ENCODE measurements at regions not wholly inside any gene's neighbourhood (a gene's known extent, or its start where the extent isn't known, plus 50 kb on each side); places are given as distances from the start of the nearest gene placed in this dataset.

DNA sequence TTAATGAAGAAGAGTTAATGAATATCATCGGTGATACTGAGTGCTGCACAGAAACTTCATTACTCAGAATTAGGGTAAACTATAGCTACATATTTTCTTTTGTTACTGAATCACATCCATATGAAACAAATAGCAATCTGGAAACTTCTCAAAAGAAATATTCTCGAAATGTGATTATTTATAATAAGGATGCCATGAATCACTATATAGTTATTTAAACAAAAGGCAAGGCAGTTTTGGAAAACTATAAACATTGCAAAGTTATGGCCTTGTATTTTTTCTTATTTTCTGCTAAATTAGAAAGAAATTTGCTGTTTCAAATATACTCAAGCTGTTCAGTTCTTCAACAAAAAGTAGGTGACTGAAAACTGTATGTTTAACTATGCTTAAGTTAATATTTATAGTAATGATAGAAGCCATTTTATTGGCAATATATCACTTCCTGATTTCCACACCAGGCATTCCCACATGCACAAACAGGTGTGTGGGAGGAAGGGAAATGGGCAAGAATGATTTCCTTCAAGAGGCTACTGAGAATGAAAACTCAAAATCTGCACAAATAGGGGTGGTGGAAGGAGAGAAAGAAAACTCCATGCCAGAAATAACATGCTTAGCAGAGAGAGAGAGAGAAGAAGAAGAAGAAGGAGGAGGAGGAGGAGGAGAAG, 74.5 kb upstream of the FRY start:
- DNase-seq (ENCODE audit: low spot score) = no peak
- in situ Hi-C loops (cut with MboI; ENCODE audit: low sequenced_read_pairs, unreplicated experiment) = no loop called here
- TF ChIP-seq, protein P1, sequence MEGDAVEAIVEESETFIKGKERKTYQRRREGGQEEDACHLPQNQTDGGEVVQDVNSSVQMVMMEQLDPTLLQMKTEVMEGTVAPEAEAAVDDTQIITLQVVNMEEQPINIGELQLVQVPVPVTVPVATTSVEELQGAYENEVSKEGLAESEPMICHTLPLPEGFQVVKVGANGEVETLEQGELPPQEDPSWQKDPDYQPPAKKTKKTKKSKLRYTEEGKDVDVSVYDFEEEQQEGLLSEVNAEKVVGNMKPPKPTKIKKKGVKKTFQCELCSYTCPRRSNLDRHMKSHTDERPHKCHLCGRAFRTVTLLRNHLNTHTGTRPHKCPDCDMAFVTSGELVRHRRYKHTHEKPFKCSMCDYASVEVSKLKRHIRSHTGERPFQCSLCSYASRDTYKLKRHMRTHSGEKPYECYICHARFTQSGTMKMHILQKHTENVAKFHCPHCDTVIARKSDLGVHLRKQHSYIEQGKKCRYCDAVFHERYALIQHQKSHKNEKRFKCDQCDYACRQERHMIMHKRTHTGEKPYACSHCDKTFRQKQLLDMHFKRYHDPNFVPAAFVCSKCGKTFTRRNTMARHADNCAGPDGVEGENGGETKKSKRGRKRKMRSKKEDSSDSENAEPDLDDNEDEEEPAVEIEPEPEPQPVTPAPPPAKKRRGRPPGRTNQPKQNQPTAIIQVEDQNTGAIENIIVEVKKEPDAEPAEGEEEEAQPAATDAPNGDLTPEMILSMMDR (IDR thresholded peaks at IDR 0.05; ENCODE audit: borderline replicate concordance, control extremely low read depth, extremely low read depth, insufficient read depth, missing control alignments) = no peak

DNA sequence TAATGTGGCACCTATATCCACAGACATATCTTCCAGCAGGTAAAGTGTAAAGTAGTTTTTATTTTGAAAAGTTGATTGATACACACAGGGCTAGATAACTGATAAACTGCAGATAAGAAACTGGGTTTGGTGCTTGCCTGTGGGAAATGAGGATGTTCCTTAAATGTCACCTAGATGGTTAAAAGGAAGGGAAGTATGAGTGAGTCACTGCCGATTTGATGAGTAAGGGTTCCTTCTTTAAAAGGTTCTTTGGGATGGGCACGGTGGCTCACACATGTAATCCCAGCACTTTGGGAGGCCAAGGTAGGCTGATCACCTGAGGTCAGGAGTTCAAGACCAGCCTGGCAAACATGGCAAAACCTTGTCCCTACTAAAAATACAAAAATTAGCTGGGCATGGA, 73.8 kb upstream of the FRY start:
- no peak for DNase-seq (ENCODE audit: low spot score)
- TF ChIP-seq, protein P1 (IDR thresholded peaks at IDR 0.05; ENCODE audit: borderline replicate concordance, control extremely low read depth, extremely low read depth, insufficient read depth, missing control alignments) = no peak
- in situ Hi-C loops (cut with MboI; ENCODE audit: low sequenced_read_pairs, unreplicated experiment) = no loop called here

DNA sequence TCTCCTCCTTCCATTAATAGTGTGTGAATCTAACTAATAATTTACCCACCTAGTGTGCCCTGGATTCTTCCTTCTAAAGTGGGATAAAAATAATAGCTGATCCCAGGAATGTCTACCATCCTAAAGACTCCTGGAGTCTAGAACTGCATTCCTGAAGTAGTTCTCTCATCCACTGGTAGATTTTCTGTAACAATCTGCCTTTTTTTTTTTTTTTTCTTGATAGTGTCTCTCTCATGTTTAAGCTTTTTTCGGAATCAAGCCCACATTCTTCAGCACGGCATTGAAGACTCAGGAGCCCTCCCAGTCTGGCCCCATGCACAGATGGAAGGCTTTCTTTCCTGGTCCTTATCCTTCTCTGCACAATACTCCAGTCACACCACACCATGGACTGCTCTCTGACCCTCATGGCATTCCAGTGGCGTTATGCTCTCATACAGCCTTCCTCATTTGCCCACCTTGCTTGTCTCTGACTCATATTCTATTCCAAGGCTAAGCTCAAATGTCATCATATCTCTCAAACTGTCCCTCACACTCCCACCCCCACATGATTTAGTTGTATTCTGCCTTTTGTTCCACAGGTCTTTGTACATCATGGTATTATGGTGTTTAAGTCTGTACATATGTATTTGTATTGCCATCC, 68.7 kb upstream of the FRY start:
- no peak for DNase-seq (ENCODE audit: low spot score)
- TF ChIP-seq, protein P1 (IDR thresholded peaks at IDR 0.05; ENCODE audit: borderline replicate concordance, control extremely low read depth, extremely low read depth, insufficient read depth, missing control alignments) = no peak
- in situ Hi-C loops (cut with MboI; ENCODE audit: low sequenced_read_pairs, unreplicated experiment) = no loop called here

DNA sequence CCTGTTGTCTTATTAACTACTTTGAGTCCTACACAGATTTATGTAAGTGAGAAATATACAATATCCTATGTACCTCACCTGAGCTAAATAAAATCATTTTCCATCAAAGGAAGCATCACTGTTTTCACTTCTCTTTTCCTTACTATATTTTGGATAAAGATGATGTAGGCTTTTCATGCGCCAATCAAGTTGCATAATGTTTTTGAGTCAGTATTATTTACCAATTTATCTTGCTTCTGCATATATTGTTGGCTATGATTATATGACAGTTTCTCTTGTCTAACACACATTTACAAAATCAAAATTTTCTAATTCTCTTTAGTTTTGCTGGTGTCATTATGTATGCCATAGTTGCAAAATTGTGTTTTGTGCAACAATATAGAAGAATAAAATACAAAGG, 67.9 kb upstream of the FRY start:
- in situ Hi-C loops (cut with MboI; ENCODE audit: low sequenced_read_pairs, unreplicated experiment) = no loop called here
- no peak for DNase-seq (ENCODE audit: low spot score)
- TF ChIP-seq, protein P1 (IDR thresholded peaks at IDR 0.05; ENCODE audit: borderline replicate concordance, control extremely low read depth, extremely low read depth, insufficient read depth, missing control alignments) = no peak

DNA sequence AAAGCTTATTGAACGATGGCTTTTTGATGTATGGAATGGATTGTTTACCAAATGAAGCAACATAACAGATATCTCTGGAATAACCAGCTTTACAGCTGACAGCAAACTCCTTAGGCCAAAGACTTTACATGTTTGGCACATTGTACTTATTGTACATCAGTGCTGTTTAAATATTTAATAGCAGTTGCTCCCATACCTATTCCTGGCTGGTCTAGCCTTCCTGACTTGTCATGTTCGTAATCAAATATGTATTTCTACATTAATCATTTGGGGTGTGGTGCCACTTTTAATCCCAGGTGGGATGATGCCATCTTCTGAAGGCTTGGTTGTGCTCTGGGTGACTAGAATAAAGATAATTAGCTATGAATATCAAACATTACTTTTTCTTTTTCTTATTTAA, 67.4 kb upstream of the FRY start:
- in situ Hi-C loops (cut with MboI; ENCODE audit: low sequenced_read_pairs, unreplicated experiment) = no loop called here
- TF ChIP-seq, protein P1 (IDR thresholded peaks at IDR 0.05; ENCODE audit: borderline replicate concordance, control extremely low read depth, extremely low read depth, insufficient read depth, missing control alignments) = no peak
- no peak for DNase-seq (ENCODE audit: low spot score)

DNA sequence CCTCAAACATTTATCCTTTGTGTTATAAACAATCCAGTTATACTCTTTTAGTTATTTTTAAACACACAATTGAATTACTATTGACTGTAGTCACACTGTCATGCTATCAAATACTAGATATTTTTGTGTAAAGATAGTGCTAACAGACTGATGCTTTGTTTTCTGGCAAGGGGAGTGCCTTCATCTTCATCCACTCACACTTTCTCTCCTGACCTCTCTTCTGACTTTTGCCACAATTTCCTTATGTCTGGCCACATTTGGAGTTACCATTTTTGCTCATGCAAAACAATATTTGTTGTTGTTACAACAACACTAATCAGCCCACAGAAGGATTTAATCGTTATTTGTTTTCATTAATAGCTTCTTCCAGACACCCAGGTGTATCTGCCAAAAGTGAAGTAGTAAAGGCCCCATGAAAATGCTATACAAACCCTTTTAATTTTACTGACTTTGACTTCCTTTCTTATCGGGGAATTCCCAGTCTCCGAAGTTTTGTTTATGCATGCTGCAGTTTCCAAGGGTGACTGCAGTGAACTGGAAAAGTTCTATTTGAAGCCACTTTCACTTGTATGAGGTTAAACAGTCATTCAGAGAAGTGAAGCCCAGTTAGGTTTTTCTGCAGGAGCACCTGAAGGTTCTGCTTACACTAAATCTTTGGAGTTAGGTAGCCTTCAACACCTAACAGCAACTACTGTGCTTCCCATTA, 66.1 kb upstream of the FRY start:
- TF ChIP-seq, protein P1 (IDR thresholded peaks at IDR 0.05; ENCODE audit: borderline replicate concordance, control extremely low read depth, extremely low read depth, insufficient read depth, missing control alignments) = no peak
- DNase-seq (ENCODE audit: low spot score) = peak; percentile 42
- in situ Hi-C loops (cut with MboI; ENCODE audit: low sequenced_read_pairs, unreplicated experiment) = no loop called here

Measured in GM13976 (cell line).